ENCODE measurements at regions not wholly inside any gene's neighbourhood (a gene's known extent, or its start where the extent isn't known, plus 50 kb on each side); places are given as distances from the start of the nearest gene placed in this dataset.

DNA sequence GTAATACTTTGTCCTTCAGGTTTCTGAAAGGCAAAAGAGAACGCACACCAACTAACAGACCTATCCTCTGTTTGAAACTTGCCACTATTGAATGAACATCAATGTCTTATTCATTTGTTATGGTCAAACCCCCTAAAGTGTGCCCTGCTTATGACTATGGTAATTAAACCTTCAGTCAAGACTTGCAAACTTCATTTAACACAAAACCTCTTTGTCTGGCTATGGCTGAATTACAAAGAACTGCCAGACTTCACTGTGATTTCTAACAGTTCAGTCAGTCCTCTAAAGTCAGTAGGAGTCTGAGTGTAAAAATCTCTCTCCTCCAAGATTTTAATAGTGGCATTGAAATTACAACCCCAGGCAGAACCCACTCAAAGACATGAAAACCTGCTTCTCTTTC, 702.5 kb upstream of the LRRN3 start:
- Histone ChIP-seq H3K36me3 (replicated peaks; ENCODE audit: insufficient read depth, low read length) (no peaks in the 10 kb centered on the region), H3K4me2 (ENCODE audit: low read depth, low read length) (no peak overlapping the region), H3K9me2 (replicated peaks; ENCODE audit: insufficient read depth, low read length) (no peaks in the 10 kb centered on the region; the same call in 1 of the 2 replicates), H4K20me1 (ENCODE audit: insufficient read depth, low read length) (no peaks in the 10 kb centered on the region), H3K79me2 (ENCODE audit: low read length) (no peaks in the 10 kb centered on the region), H2AFZ (ENCODE audit: low read length) (no peak overlapping the region), H3K4me3 (ENCODE audit: low read length) (no peak overlapping the region), H3K9me3 (replicated peaks; ENCODE audit: insufficient read depth, low read length) (no peaks in the 10 kb centered on the region), H3K27ac (ENCODE audit: low read length) (no peak overlapping the region), H3K9ac (ENCODE audit: low read length) (no peak overlapping the region), H3K27me3 (replicated peaks; ENCODE audit: insufficient read depth, low read length) (no peaks in the 10 kb centered on the region), H3F3A (ENCODE audit: insufficient read depth, low read length) (no peaks in the 10 kb centered on the region), H3K4me1 (ENCODE audit: low read length) (no peaks in the 10 kb centered on the region)
- no peak for DNase-seq
- no peak for TF ChIP-seq EZH2 (optimal IDR thresholded peaks at IDR 0.05; ENCODE audit: low read depth, low read length)
- TF ChIP-seq, protein P1, sequence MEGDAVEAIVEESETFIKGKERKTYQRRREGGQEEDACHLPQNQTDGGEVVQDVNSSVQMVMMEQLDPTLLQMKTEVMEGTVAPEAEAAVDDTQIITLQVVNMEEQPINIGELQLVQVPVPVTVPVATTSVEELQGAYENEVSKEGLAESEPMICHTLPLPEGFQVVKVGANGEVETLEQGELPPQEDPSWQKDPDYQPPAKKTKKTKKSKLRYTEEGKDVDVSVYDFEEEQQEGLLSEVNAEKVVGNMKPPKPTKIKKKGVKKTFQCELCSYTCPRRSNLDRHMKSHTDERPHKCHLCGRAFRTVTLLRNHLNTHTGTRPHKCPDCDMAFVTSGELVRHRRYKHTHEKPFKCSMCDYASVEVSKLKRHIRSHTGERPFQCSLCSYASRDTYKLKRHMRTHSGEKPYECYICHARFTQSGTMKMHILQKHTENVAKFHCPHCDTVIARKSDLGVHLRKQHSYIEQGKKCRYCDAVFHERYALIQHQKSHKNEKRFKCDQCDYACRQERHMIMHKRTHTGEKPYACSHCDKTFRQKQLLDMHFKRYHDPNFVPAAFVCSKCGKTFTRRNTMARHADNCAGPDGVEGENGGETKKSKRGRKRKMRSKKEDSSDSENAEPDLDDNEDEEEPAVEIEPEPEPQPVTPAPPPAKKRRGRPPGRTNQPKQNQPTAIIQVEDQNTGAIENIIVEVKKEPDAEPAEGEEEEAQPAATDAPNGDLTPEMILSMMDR (IDR thresholded peaks at IDR 0.05; ENCODE audit: low read length) = no peak
- TF ChIP-seq EZH2phosphoT487 (IDR thresholded peaks at IDR 0.05; ENCODE audit: low read length) = no peak

DNA sequence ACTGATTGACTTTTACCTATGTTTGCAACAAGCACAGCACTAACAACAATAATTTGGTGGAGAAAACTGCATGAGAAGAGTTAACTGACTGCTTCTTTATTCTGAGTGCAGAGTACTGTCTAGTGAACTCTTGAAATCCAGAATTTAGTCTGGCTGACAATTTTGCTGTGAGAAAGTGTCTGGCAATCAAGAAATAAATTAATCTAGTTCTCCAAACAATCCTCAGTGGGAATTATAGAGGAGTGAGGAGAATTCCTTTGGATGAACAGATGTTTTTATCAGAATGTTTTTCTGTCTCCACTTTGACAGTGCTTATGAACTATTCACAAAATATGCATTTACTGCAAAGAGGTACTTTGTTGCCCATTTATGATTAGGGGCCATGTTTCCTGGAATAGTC, 694.9 kb upstream of the LRRN3 start:
- TF ChIP-seq EZH2 (optimal IDR thresholded peaks at IDR 0.05; ENCODE audit: low read depth, low read length) = no peak
- TF ChIP-seq EZH2phosphoT487 (IDR thresholded peaks at IDR 0.05; ENCODE audit: low read length) = no peak
- TF ChIP-seq, protein P1 (IDR thresholded peaks at IDR 0.05; ENCODE audit: low read length) = no peak
- no peak overlapping the region for H3K9ac ChIP-seq (ENCODE audit: low read length)
- no peaks in the 10 kb centered on the region for H3K79me2 ChIP-seq (ENCODE audit: low read length)
- H3K27ac ChIP-seq (ENCODE audit: low read length) = no peak overlapping the region
- no peaks in the 10 kb centered on the region for H3K9me3 ChIP-seq (replicated peaks; ENCODE audit: insufficient read depth, low read length)
- DNase-seq = no peak
- H3K9me2 ChIP-seq (replicated peaks; ENCODE audit: insufficient read depth, low read length) = no peaks in the 10 kb centered on the region
- no peaks in the 10 kb centered on the region for H3F3A ChIP-seq (ENCODE audit: insufficient read depth, low read length)
- H2AFZ ChIP-seq (ENCODE audit: low read length) = no peak overlapping the region
- no peaks in the 10 kb centered on the region for H4K20me1 ChIP-seq (ENCODE audit: insufficient read depth, low read length)
- no peaks in the 10 kb centered on the region for H3K27me3 ChIP-seq (replicated peaks; ENCODE audit: insufficient read depth, low read length)
- H3K4me1 ChIP-seq (ENCODE audit: low read length) = no peaks in the 10 kb centered on the region
- no peaks in the 10 kb centered on the region for H3K36me3 ChIP-seq (replicated peaks; ENCODE audit: insufficient read depth, low read length)
- H3K4me2 ChIP-seq (ENCODE audit: low read depth, low read length) = no peak overlapping the region
- no peak overlapping the region for H3K4me3 ChIP-seq (ENCODE audit: low read length)

GRCh38 chr7:110397927-110398660, 692.8 kb upstream of the LRRN3 start:
- Histone ChIP-seq H3K9me3 (replicated peaks; ENCODE audit: insufficient read depth, low read length) (no peaks in the 10 kb centered on the region), H3K9me2 (replicated peaks; ENCODE audit: insufficient read depth, low read length) (no peaks in the 10 kb centered on the region), H3K36me3 (replicated peaks; ENCODE audit: insufficient read depth, low read length) (no peaks in the 10 kb centered on the region), H3F3A (ENCODE audit: insufficient read depth, low read length) (no peaks in the 10 kb centered on the region), H3K4me2 (ENCODE audit: low read depth, low read length) (no peak overlapping the region), H3K27ac (ENCODE audit: low read length) (no peak overlapping the region), H3K9ac (ENCODE audit: low read length) (no peak overlapping the region), H4K20me1 (ENCODE audit: insufficient read depth, low read length) (no peaks in the 10 kb centered on the region), H2AFZ (ENCODE audit: low read length) (no peak overlapping the region), H3K27me3 (replicated peaks; ENCODE audit: insufficient read depth, low read length) (no peaks in the 10 kb centered on the region), H3K79me2 (ENCODE audit: low read length) (no peaks in the 10 kb centered on the region), H3K4me1 (ENCODE audit: low read length) (no peaks in the 10 kb centered on the region), H3K4me3 (ENCODE audit: low read length) (no peak overlapping the region)
- no peak for DNase-seq
- TF ChIP-seq, protein P1 (IDR thresholded peaks at IDR 0.05; ENCODE audit: low read length) = no peak
- no peak for TF ChIP-seq EZH2 (optimal IDR thresholded peaks at IDR 0.05; ENCODE audit: low read depth, low read length)
- TF ChIP-seq EZH2phosphoT487 (IDR thresholded peaks at IDR 0.05; ENCODE audit: low read length) = no peak

Data from MM.1S (cell line).